ENCODE measurements at regions not wholly inside any gene's neighbourhood (a gene's known extent, or its start where the extent isn't known, plus 50 kb on each side); places are given as distances from the start of the nearest gene placed in this dataset.

- DNase-seq = no peak
These were observed 125.0 kb upstream of the NCAM1 start for GRCh38 chr11:112836256-112836602.

- no peak for DNase-seq
These were observed 123.9 kb upstream of the NCAM1 start for GRCh38 chr11:112837162-112837826.

- no peak for DNase-seq
These were observed 122.2 kb upstream of the NCAM1 start for GRCh38 chr11:112839051-112839450.

- DNase-seq = no peak
These were observed 119.5 kb upstream of the NCAM1 start for GRCh38 chr11:112841729-112842128.

GRCh38 chr11:112842151-112842550, 119.1 kb upstream of the NCAM1 start:
- DNase-seq = no peak

GRCh38 chr11:112844517-112844916, 116.7 kb upstream of the NCAM1 start:
- DNase-seq = no peak

- DNase-seq = no peak
These were observed 113.7 kb upstream of the NCAM1 start for GRCh38 chr11:112847568-112847967.

GRCh38 chr11:112852143-112852866, 108.9 kb upstream of the NCAM1 start:
- no peak for DNase-seq

- no peak for DNase-seq
These were observed 105.1 kb upstream of the NCAM1 start for GRCh38 chr11:112856133-112856532.

- DNase-seq = no peak
These were observed 104.6 kb upstream of the NCAM1 start for GRCh38 chr11:112856591-112856990.

- DNase-seq = no peak
These were observed 102.8 kb upstream of the NCAM1 start for GRCh38 chr11:112858289-112859023.

- DNase-seq = no peak
These were observed 101.4 kb upstream of the NCAM1 start for GRCh38 chr11:112859787-112860186.

- no peak for DNase-seq
These were observed 99.9 kb upstream of the NCAM1 start for GRCh38 chr11:112861356-112861755.

GRCh38 chr11:112863305-112863704, 97.9 kb upstream of the NCAM1 start:
- no peak for DNase-seq

- peak; percentile 7 for DNase-seq
These were observed 96.5 kb upstream of the NCAM1 start for GRCh38 chr11:112864672-112865071.

GRCh38 chr11:112871909-112872500, 89.2 kb upstream of the NCAM1 start:
- DNase-seq = peak; percentile 74

- DNase-seq = no peak
These were observed 86.2 kb upstream of the NCAM1 start for GRCh38 chr11:112874980-112875379.

- DNase-seq = peak; percentile 23
These were observed 83.6 kb upstream of the NCAM1 start for GRCh38 chr11:112877581-112877980.

- DNase-seq = no peak
These were observed 83.1 kb upstream of the NCAM1 start for GRCh38 chr11:112878033-112878601.

GRCh38 chr11:112880495-112880894, 80.7 kb upstream of the NCAM1 start:
- DNase-seq = no peak

- peak; percentile 91 for DNase-seq
These were observed 79.8 kb upstream of the NCAM1 start for GRCh38 chr11:112881461-112881860.

- no peak for DNase-seq
These were observed 78.5 kb upstream of the NCAM1 start for GRCh38 chr11:112882494-112883381.

All from NCI-H1436 (cell line).